ENCODE measurements at regions not wholly inside any gene's neighbourhood (a gene's known extent, or its start where the extent isn't known, plus 50 kb on each side); places are given as distances from the start of the nearest gene placed in this dataset.

DNA sequence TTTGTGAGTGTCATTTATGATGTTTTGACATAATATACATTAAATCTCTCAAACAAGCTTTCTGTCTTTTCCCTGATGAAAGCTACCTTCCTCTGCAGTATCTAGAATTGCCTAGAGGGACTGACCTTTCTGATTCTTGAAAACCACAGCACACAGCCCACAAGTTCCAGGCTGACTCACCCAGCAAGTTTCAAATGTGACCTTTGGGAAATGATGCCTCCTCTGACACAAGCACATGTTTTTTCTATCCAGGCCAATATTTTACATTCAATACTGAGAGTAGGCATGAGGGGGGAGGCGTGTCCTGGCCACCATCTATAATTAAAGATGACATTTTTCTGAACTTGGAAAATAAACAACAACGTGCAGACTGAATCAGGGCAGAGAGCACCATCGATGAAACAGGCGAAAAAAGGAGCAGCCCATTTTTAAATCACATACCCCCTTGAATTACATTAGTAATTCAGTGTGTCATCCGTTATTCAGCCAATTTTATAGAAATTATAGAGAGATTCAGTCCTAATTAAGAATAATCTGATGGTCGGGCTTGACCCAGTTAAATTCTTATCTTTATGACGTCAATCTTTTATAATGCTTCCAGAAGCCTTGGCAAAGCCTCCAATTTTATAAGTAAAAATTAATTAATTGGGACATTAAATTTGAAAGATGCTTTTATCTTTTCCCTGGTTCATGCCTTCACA lies 292.6 kb upstream of the CDH11 start:
- TF ChIP-seq Cebpa-rat (IDR thresholded peaks at IDR 0.05): no peak
- H3K9ac ChIP-seq: no peak overlapping the region

DNA sequence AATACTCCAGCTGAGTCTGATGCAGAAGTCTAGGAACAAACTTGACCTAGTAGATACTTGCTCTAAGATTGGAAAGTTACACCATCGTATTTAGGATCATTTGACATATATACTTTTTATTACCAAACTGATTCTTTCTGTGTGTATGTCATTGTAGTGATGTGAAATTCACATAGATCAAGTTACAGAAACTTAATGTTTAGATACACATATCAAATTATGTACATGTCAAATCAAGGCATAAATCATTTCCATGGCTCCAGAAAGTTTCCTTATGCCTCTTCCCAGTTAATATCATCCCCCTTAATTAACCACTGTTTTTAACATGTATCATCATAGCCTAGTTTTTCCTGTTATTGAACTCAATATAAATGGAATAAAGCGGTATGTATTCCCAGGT lies 292.0 kb upstream of the CDH11 start:
- Histone ChIP-seq H4K20me1 (no peaks in the 10 kb centered on the region), H3K9me3 (replicated peaks in 1 of 11) (peaks cover 0 to 7% (median 2%) of the 10 kb centered on the region in 11 experiments; a peak in 11 of 22 replicates), H3K4me2 (peak overlapping the region in 9 of 11 experiments; percentile 5 to 58 (median 50); a peak in 16 of 22 replicates), H3K4me3 (no peak overlapping the region), H3K9ac (no peak overlapping the region), H3K27me3 (no peaks in the 10 kb centered on the region), H3K36me3 (no peaks in the 10 kb centered on the region), H3K27ac (no peak overlapping the region), H3K4me1 (peaks cover 3 to 15% (median 9%) of the 10 kb centered on the region in 10 experiments; a peak in 16 of 20 replicates)
- no peak for TF ChIP-seq Cebpa-rat (IDR thresholded peaks at IDR 0.05)

More for the DNA sequence above, 292.6 kb upstream of the CDH11 start:
- Histone ChIP-seq H3K4me2 (peak overlapping the region; percentile 1 to 58 (median 49); a peak in 16 of 22 replicates), H4K20me1 (no peaks in the 10 kb centered on the region), H3K4me3 (no peak overlapping the region), H3K9me3 (replicated peaks in 1 of 11) (peaks cover 3 to 12% (median 8%) of the 10 kb centered on the region in 11 experiments; a peak in 19 of 22 replicates), H3K36me3 (no peaks in the 10 kb centered on the region), H3K27me3 (no peaks in the 10 kb centered on the region), H3K27ac (0 out of 22 replicates have a peak overlapping the region, but pooled peaks of 1 of the 11 experiments have one; percentile 22), H3K4me1 (peaks cover 3 to 15% (median 9%) of the 10 kb centered on the region in 10 experiments; a peak in 16 of 20 replicates)

GRCh38 chr16:65410801-65411200 lies 288.9 kb upstream of the CDH11 start:
- H3K4me1 ChIP-seq: peaks cover 3 to 23% (median 13%) of the 10 kb centered on the region in 10 experiments; a peak in 16 of 20 replicates
- no peaks in the 10 kb centered on the region for H4K20me1 ChIP-seq
- no peaks in the 10 kb centered on the region for H3K36me3 ChIP-seq
- no peaks in the 10 kb centered on the region for H3K9me3 ChIP-seq (replicated peaks in 1 of 11)
- no peaks in the 10 kb centered on the region for H3K27me3 ChIP-seq
- H3K9ac ChIP-seq: no peak overlapping the region
- no peak overlapping the region for H3K4me3 ChIP-seq
- no peak overlapping the region for H3K4me2 ChIP-seq
- no peak overlapping the region for H3K27ac ChIP-seq
- no peak for TF ChIP-seq Cebpa-rat (IDR thresholded peaks at IDR 0.05)

- H3K27ac ChIP-seq: no peak overlapping the region
- no peak overlapping the region for H3K4me2 ChIP-seq
- peaks cover 2 to 30% (median 11%) of the 10 kb centered on the region in 10 experiments; a peak in 16 of 20 replicates for H3K4me1 ChIP-seq
- H3K36me3 ChIP-seq: no peaks in the 10 kb centered on the region
- no peak for TF ChIP-seq Cebpa-rat (IDR thresholded peaks at IDR 0.05)
- H3K4me3 ChIP-seq: no peak overlapping the region
- H3K9me3 ChIP-seq (replicated peaks in 1 of 11): no peaks in the 10 kb centered on the region
- no peak overlapping the region for H3K9ac ChIP-seq
- H4K20me1 ChIP-seq: no peaks in the 10 kb centered on the region
- no peaks in the 10 kb centered on the region for H3K27me3 ChIP-seq
Observed at GRCh38 chr16:65409510-65409909, 287.6 kb upstream of the CDH11 start.

- no peaks in the 10 kb centered on the region for H3K9me3 ChIP-seq (replicated peaks in 1 of 11)
- H3K4me1 ChIP-seq: peaks cover 0 to 21% (median 4%) of the 10 kb centered on the region in 10 experiments; a peak in 9 of 20 replicates
- no peaks in the 10 kb centered on the region for H3K27me3 ChIP-seq
- H3K9ac ChIP-seq: no peak overlapping the region
- no peaks in the 10 kb centered on the region for H3K36me3 ChIP-seq
- H3K4me2 ChIP-seq: no peak overlapping the region; a peak in 1 of 22 replicates
- H3K4me3 ChIP-seq: no peak overlapping the region
- H4K20me1 ChIP-seq: no peaks in the 10 kb centered on the region
- no peak overlapping the region for H3K27ac ChIP-seq
- no peak for TF ChIP-seq Cebpa-rat (IDR thresholded peaks at IDR 0.05)
Observed at GRCh38 chr16:65406933-65407332, 285.1 kb upstream of the CDH11 start.

- H3K4me2 ChIP-seq: peak overlapping the region in 6 of 11 experiments; percentile 14 to 66 (median 46); a peak in 11 of 22 replicates
- peaks cover 0 to 5% (median 0%) of the 10 kb centered on the region in 11 experiments; a peak in 3 of 22 replicates for H3K9me3 ChIP-seq (replicated peaks in 1 of 11)
- no peaks in the 10 kb centered on the region for H3K36me3 ChIP-seq
- peak overlapping the region in 6 of 11 experiments; percentile 16 to 72 (median 60); a peak in 10 of 22 replicates for H3K27ac ChIP-seq
- TF ChIP-seq Cebpa-rat (IDR thresholded peaks at IDR 0.05): no peak
- H4K20me1 ChIP-seq: no peaks in the 10 kb centered on the region
- H3K4me3 ChIP-seq: no peak overlapping the region
- peaks cover 0 to 21% (median 4%) of the 10 kb centered on the region in 10 experiments; a peak in 9 of 20 replicates for H3K4me1 ChIP-seq
- H3K27me3 ChIP-seq: no peaks in the 10 kb centered on the region
- no peak overlapping the region; a peak in 1 of 22 replicates for H3K9ac ChIP-seq
Observed at GRCh38 chr16:65406116-65406515, 284.3 kb upstream of the CDH11 start.

- H3K4me2 ChIP-seq: peak overlapping the region in 9 of 11 experiments; percentile 2 to 39 (median 18); a peak in 14 of 22 replicates
Observed at GRCh38 chr16:65394281-65394680, 272.4 kb upstream of the CDH11 start.

GRCh38 chr16:65392806-65393565 lies 271.1 kb upstream of the CDH11 start:
- no peak overlapping the region for H3K4me3 ChIP-seq
- no peak for TF ChIP-seq Cebpa-rat (IDR thresholded peaks at IDR 0.05)
- 0 out of 22 replicates have a peak, but pooled peaks cover 0 to 2% (median 0%) of the 10 kb centered on the region in 11 experiments for H3K36me3 ChIP-seq
- H3K9me3 ChIP-seq (replicated peaks in 1 of 11): peaks cover 16 to 30% (median 28%) of the 10 kb centered on the region in 11 experiments
- H3K27me3 ChIP-seq: no peaks in the 10 kb centered on the region
- no peak overlapping the region for H3K4me2 ChIP-seq
- H3K4me1 ChIP-seq: peaks cover 13 to 26% (median 21%) of the 10 kb centered on the region in 10 experiments
- no peak overlapping the region for H3K9ac ChIP-seq
- H3K27ac ChIP-seq: no peak overlapping the region
- H4K20me1 ChIP-seq: no peaks in the 10 kb centered on the region

More at GRCh38 chr16:65394281-65394680, 272.4 kb upstream of the CDH11 start:
- no peaks in the 10 kb centered on the region for H3K27me3 ChIP-seq
- H3K4me1 ChIP-seq: peaks cover under 1 to 22% (median 15%) of the 10 kb centered on the region in 10 experiments; a peak in 18 of 20 replicates
- no peak overlapping the region for H3K9ac ChIP-seq
- H3K4me3 ChIP-seq: no peak overlapping the region
- peak overlapping the region in 1 of 11 experiments; percentile 9; a peak in 1 of 22 replicates for H3K27ac ChIP-seq
- H3K9me3 ChIP-seq (replicated peaks in 1 of 11): peaks cover 10 to 17% (median 15%) of the 10 kb centered on the region in 11 experiments; a peak in 21 of 22 replicates
- 0 out of 22 replicates have a peak, but pooled peaks cover 0 to 2% (median 0%) of the 10 kb centered on the region in 11 experiments for H3K36me3 ChIP-seq
- TF ChIP-seq Cebpa-rat (IDR thresholded peaks at IDR 0.05): no peak
- no peaks in the 10 kb centered on the region for H4K20me1 ChIP-seq

Measured in BLaER1 treated with 17β-estradiol and CSF1 and Interleukin-3, amounts not matched to agents 10 nM and 100 nM (cell line).